ENCODE measurements at regions not wholly inside any gene's neighbourhood (a gene's known extent, or its start where the extent isn't known, plus 50 kb on each side); places are given as distances from the start of the nearest gene placed in this dataset.

DNA sequence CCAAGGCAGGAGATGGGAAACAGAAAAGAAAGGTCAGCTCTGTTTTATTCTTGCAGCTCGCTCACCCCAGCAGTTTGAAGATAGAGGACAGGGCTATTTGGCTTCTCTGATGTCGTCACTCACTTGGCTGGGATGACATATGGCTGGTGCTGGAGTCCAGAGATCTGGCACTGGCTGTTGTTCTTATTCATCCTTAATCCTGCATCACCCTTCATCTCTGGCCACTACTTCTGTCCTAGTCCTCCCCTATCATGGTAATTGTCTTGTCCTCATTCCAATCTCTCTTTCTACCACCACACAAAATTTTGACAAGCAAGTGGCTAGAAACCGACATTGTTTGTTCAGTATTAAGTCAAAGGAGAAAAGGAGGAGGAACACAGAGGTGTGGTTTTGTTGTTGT is 103.8 kb upstream of the PDE4B start:
- TF ChIP-seq, protein P1, sequence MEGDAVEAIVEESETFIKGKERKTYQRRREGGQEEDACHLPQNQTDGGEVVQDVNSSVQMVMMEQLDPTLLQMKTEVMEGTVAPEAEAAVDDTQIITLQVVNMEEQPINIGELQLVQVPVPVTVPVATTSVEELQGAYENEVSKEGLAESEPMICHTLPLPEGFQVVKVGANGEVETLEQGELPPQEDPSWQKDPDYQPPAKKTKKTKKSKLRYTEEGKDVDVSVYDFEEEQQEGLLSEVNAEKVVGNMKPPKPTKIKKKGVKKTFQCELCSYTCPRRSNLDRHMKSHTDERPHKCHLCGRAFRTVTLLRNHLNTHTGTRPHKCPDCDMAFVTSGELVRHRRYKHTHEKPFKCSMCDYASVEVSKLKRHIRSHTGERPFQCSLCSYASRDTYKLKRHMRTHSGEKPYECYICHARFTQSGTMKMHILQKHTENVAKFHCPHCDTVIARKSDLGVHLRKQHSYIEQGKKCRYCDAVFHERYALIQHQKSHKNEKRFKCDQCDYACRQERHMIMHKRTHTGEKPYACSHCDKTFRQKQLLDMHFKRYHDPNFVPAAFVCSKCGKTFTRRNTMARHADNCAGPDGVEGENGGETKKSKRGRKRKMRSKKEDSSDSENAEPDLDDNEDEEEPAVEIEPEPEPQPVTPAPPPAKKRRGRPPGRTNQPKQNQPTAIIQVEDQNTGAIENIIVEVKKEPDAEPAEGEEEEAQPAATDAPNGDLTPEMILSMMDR (IDR thresholded peaks at IDR 0.05) = no peak
- TF ChIP-seq POLR2A (IDR thresholded peaks at IDR 0.05) = no peak

Data from adrenal gland (tissue), 5 donors.